ENCODE measurements at regions not wholly inside any gene's neighbourhood (a gene's known extent, or its start where the extent isn't known, plus 50 kb on each side); places are given as distances from the start of the nearest gene placed in this dataset.
"Not testable (repeated sequence)": the region's sequence is repeated elsewhere in the genome, so short reads cannot be mapped to it uniquely, and the experiment has no call there.

DNA sequence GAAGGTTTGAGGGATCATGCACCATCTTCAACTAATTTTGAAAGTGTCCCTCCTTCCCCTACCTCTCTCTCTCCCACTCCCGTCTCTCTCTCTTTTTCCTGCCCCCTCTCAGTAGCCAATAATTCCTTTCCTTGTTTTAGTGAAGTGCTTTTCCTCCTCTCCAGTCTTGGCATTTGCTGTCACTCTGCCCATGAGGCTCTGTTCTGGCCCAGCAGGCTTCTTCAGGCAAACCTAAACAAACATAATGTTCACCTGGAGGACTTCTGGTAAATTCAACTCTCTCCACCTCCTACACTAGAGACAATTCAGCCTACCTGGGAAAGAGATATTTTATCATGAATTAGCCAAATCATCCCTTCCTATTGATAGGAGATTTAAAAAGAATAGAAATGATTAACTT is 86.6 kb upstream of the ADRA1D start:
- no peak for DNase-seq

DNA sequence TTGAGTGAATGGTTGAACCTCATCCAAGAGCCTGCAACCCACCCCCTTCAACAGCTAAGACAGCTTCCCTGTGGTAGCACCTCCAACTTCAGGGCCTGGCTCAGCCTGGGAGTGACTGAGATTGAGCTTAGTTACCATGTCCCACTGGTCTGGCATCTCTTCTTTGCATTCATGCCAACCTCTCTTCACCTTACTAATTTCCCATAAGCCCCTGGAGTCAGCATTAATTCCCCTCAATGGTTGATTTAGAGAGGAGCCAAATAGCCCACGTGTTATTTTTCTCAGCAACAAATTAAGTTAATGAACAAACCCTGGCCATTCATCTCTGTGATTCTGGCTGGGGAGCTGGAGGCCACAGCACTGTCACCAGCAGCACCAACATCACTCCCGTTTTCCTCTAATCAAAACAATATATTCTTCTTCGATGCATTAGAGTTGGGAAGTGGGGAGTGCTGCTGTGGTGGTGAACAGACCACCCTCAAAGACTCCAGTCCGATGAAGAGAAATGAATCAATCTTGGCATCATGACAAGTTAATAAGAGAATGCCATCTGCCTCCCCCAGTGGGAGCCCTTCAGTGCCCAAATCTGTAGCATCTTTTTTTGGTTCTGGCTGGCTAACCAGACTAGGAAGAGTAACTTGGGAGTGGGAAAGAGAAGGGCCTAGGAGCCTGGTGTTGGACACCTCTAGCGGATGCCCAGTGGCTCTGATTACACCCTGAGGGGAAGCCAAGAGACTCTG is 83.2 kb upstream of the ADRA1D start:
- no peak for DNase-seq

DNA sequence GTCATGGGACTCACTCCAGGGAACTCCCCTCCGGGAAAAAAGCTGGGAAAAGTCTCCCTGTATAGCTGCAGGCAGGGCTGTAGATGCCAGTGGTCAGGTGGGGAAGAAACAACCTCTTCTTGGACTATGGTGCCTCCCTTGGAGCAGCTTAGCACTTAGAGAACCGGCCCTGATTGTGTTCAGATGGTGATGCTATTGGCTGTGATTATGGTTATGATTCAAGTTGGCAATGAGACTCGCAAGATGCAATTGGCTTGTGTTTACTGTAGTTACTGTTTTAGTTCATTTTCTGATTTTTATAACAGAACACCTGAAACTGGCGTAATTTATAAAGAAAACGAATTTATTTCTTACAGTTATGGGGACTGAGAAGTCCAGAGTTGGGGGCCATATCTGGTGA is 80.9 kb upstream of the ADRA1D start:
- DNase-seq, result no peak

- DNase-seq, result no peak
Measured at GRCh38 chr20:4329232-4329631, 80.1 kb upstream of the ADRA1D start.

GRCh38 chr20:4328541-4328940 is 79.5 kb upstream of the ADRA1D start:
- no peak for DNase-seq

DNA sequence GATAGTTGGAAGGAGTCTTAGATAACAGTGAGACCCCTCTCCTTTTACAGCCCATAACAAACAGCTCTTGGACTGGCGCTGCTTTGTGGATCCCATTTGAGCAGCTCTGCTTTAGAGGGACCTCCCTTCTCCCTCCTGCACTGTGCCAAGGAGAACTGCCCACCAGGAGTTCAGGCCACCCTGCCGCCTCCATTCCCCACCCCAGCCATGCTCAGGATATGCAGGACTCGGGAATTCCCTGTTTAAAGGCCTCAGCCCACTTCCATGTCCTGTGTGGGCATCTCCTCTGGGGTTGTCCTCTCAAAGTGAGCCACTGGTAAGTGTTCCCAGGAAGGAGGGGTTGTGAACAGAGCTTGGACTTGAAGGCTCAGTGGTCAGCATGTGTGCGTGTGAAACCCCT is 78.9 kb upstream of the ADRA1D start:
- no peak for DNase-seq

- DNase-seq, result no peak
Measured at GRCh38 chr20:4326195-4327065, 77.3 kb upstream of the ADRA1D start.

GRCh38 chr20:4325548-4326187 is 76.6 kb upstream of the ADRA1D start:
- DNase-seq, result no peak

GRCh38 chr20:4324611-4325243 is 75.6 kb upstream of the ADRA1D start:
- DNase-seq, result no peak

DNA sequence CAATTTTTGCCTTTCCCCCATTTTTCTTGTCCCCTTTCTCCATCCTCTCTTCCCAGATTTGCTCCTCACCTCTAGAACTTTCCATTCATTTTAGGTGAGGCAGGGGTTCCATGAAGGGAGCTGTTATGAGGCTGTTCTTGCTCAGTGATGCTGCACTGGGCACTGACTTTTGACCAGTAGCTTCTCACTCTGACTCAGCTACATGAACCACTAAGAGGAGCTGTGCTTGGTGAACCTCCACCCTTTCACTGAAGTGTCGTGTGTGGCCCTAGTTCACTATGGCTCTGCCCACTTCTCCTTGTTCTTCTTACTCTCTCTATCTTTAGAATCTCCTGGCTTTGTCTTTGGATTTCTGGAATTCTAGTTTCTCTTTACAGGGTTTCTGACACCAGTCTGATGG is 73.4 kb upstream of the ADRA1D start:
- no peak for DNase-seq

- DNase-seq, result no peak
Measured at GRCh38 chr20:4320291-4320690, 71.2 kb upstream of the ADRA1D start.

GRCh38 chr20:4318891-4319290 is 69.8 kb upstream of the ADRA1D start:
- DNase-seq, result no peak

DNA sequence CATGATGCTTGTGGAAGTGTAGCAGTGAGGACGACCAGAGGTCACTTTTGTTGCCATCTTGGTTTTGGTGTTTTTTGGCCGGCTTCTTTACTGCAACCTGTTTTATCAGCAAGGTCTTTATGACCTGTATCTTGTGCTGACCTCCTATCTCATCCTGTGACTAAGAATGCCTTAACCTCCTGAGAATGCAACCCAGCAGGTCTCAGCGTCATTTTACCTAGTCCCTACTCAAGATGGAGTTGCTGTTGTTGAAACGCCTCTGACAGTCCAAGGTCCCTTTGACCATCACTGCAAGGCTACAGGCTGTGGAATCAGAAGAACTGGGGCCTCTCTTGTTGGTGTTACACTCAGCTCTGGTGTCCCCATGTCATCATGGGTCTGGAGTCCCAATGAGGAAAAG is 61.5 kb upstream of the ADRA1D start:
- DNase-seq, result not testable (repeated sequence)

DNA sequence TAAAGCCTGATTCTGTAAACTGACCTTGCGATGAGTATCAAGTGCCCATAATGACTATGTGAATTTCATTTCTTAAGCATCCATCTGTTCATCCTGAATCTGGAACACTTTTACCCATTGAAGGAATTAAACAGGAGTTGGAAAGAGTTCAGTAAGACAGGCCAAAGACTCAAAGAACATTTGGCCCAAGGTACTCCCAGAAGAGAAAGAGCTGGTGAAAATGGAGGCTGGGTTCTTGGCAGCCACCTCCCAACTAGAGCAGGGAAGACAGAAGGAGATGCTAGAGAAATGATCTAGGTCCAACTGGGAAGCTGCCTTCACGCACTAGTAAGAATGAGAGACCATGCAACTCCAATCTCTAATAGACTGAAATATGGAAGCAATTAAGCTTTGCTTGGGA is 57.1 kb upstream of the ADRA1D start:
- no peak for DNase-seq

GRCh38 chr20:4305091-4305490 is 56.0 kb upstream of the ADRA1D start:
- no peak for DNase-seq

- no peak for DNase-seq
Measured at GRCh38 chr20:4304601-4305000, 55.5 kb upstream of the ADRA1D start.

DNA sequence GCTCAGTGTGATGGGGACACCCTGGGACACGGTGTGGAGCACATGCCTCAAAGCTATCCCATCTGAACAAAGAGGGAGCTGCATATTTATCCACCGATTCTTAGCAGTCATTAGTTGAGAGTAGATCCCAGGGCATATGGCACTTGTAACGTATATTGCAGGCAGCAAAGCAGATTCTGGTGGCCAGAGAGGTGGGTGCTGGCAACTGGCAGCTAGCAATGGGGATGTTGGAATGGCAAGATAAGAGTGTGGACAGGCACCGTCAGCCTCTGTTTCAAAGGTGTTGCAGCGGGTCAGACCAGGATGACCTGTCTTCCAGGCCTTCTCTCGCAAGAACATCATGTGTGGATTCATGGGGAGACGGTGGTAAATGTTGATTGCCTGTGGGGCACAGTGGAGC is 54.0 kb upstream of the ADRA1D start:
- no peak for DNase-seq

DNA sequence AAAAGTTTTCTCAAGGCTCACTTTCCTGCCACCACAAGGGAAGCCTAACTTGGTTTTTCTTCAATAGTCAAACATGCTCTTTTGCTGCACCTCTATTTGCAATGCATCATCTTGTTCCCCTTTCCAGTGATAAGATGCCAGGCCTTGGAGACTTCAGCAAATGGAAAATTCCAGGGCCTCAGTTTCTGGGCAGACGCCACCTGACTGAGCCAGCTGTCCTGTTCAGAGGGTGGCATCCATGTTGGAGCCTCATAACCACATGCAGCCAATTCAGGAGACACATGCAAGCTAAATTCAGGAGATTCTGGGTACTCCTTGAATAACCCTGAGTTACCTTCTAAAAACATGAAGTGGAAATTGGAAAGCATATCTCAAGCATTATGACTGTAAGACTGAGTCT is 51.8 kb upstream of the ADRA1D start:
- DNase-seq, result no peak

- no peak for DNase-seq
Measured at GRCh38 chr20:4300401-4300800, 51.3 kb upstream of the ADRA1D start.

DNA sequence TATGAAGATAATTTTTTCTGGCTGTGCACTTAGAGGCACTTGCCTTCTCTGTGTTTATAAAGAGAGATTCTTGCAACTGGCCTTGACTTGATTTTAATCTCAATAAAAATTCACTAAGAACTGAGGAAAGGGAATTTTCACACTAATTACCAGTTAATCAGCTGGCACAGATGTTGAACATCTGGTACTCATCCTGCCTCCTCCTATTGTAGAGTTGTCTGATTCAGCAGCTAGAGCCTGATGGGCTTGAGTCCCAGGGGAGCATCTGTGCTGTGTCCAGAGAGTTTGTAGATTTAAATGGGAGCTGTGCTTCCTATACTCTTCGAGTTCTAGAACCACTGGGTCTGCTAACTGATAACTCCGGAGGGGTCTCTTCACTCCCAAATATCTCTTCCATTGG is 50.7 kb upstream of the ADRA1D start:
- no peak for DNase-seq

GRCh38 chr20:4299216-4299615 is 50.1 kb upstream of the ADRA1D start:
- DNase-seq, result no peak

Data from EL (cell line).